Nucleus accumbens (tissue), 56 donors: ENCODE measurements at regions not wholly inside any gene's neighbourhood (a gene's known extent, or its start where the extent isn't known, plus 50 kb on each side); places are given as distances from the start of the nearest gene placed in this dataset.

Experiments
- DNase-seq, 56 donors: peaks; one replicate each; lab custom pipeline; 2025; lab: John Stamatoyannopoulos, UW

GRCh38 chr3:30069056-30069455 lies 537.3 kb upstream of the TGFBR2 start:
- DNase-seq: no peak

- DNase-seq: no peak
These were observed 533.4 kb upstream of the TGFBR2 start for GRCh38 chr3:30073040-30073439.

- DNase-seq: no peak
These were observed 532.8 kb upstream of the TGFBR2 start for GRCh38 chr3:30073622-30074021.

GRCh38 chr3:30075514-30075913 lies 530.9 kb upstream of the TGFBR2 start:
- no peak for DNase-seq

GRCh38 chr3:30076899-30077298 lies 529.5 kb upstream of the TGFBR2 start:
- no peak for DNase-seq

- DNase-seq: no peak
These were observed 528.7 kb upstream of the TGFBR2 start for GRCh38 chr3:30077746-30078145.

- DNase-seq: no peak
These were observed 527.7 kb upstream of the TGFBR2 start for GRCh38 chr3:30078736-30079135.

- no peak for DNase-seq
These were observed 524.5 kb upstream of the TGFBR2 start for GRCh38 chr3:30081904-30082303.

GRCh38 chr3:30082652-30083051 lies 523.7 kb upstream of the TGFBR2 start:
- DNase-seq: no peak

GRCh38 chr3:30083315-30083714 lies 523.1 kb upstream of the TGFBR2 start:
- DNase-seq: no peak

GRCh38 chr3:30084316-30084715 lies 522.1 kb upstream of the TGFBR2 start:
- no peak for DNase-seq

- DNase-seq: no peak
These were observed 521.4 kb upstream of the TGFBR2 start for GRCh38 chr3:30084971-30085403.

GRCh38 chr3:30085486-30085885 lies 520.9 kb upstream of the TGFBR2 start:
- no peak for DNase-seq

- DNase-seq: no peak
These were observed 514.7 kb upstream of the TGFBR2 start for GRCh38 chr3:30091686-30092085.

- DNase-seq: no peak
These were observed 509.3 kb upstream of the TGFBR2 start for GRCh38 chr3:30097022-30097650.

GRCh38 chr3:30098243-30098642 lies 508.2 kb upstream of the TGFBR2 start:
- no peak for DNase-seq

GRCh38 chr3:30098653-30099455 lies 507.5 kb upstream of the TGFBR2 start:
- no peak for DNase-seq

- DNase-seq: no peak
These were observed 504.0 kb upstream of the TGFBR2 start for GRCh38 chr3:30102356-30102755.

GRCh38 chr3:30103186-30103585 lies 503.2 kb upstream of the TGFBR2 start:
- DNase-seq: no peak

- no peak for DNase-seq
These were observed 498.9 kb upstream of the TGFBR2 start for GRCh38 chr3:30107531-30107930.

- DNase-seq: no peak
These were observed 494.0 kb upstream of the TGFBR2 start for GRCh38 chr3:30112411-30112810.

GRCh38 chr3:30112902-30113484 lies 493.4 kb upstream of the TGFBR2 start:
- DNase-seq: no peak
